Hepatocyte (in vitro differentiated cells): ENCODE measurements at regions not wholly inside any gene's neighbourhood (a gene's known extent, or its start where the extent isn't known, plus 50 kb on each side); places are given as distances from the start of the nearest gene placed in this dataset.

Source experiments
- DNase-seq: peaks from one replicate; pipeline ENCODE4 v3.0.0-alpha.2; 2016; ENCODE audit warnings: low spot score
- H2AFZ ChIP-seq: fragments of 200-600 bp; sonication (generic); 2 replicates; pipeline ENCODE4 v1.6.0; 2016; ENCODE audit warnings: antibody characterized with exemption, mild to moderate bottlenecking
- H3K27ac ChIP-seq: fragments of 200-600 bp; sonication (generic); 2 replicates; pipeline ENCODE4 v1.5.1; 2016; ENCODE audit warnings: mild to moderate bottlenecking
- H3K27me3 ChIP-seq: fragments of 200-600 bp; sonication (generic); 2 replicates; pipeline ENCODE4 v1.6.1; 2016
- H3K36me3 ChIP-seq: fragments of 200-600 bp; sonication (generic); replicated peaks from 2 replicates; pipeline ENCODE4 v1.5.1; 2016; ENCODE audit warnings: low read depth; ENCODE audit not compliant: insufficient read depth
- H3K4me1 ChIP-seq: fragments of 200-600 bp; sonication (generic); 2 replicates; pipeline ENCODE4 v1.5.1; 2016; ENCODE audit warnings: mild to moderate bottlenecking, moderate library complexity; ENCODE audit not compliant: insufficient read depth
- H3K4me2 ChIP-seq: fragments of 200-600 bp; sonication (generic); 2 replicates; pipeline ENCODE4 v1.6.0; 2016
- H3K4me3 ChIP-seq: fragments of 200-600 bp; sonication (generic); 2 replicates; pipeline ENCODE4 v1.5.1; 2016; ENCODE audit warnings: mild to moderate bottlenecking
- H3K79me2 ChIP-seq: fragments of 200-600 bp; sonication (generic); 2 replicates; pipeline ENCODE4 v1.6.0; 2017; ENCODE audit warnings: mild to moderate bottlenecking
- H3K9me2 ChIP-seq: fragments of 200-600 bp; sonication (generic); replicated peaks from 2 replicates; pipeline ENCODE4 v1.6.0; 2017; ENCODE audit warnings: mild to moderate bottlenecking; ENCODE audit not compliant: insufficient read depth
- H3K9me3 ChIP-seq: fragments of 200-600 bp; sonication (generic); 2 replicates; pipeline ENCODE4 v1.5.1; 2016; ENCODE audit warnings: low read depth, mild to moderate bottlenecking
- H4K20me1 ChIP-seq: fragments of 200-600 bp; sonication (generic); 2 replicates; pipeline ENCODE4 v1.6.0; 2016; ENCODE audit warnings: mild to moderate bottlenecking; ENCODE audit not compliant: insufficient read depth, poor library complexity, severe bottlenecking
- EZH2 ChIP-seq: fragments of 200-600 bp; sonication (generic); IDR thresholded peaks from 2 replicates; pipeline ENCODE4 v1.6.1; 2016; ENCODE audit warnings: antibody characterized with exemption, mild to moderate bottlenecking, borderline replicate concordance
- EZH2phosphoT487 ChIP-seq: fragments of 200-600 bp; sonication (generic); IDR thresholded peaks from one replicate; pipeline ENCODE4 v1.6.1; 2018; ENCODE audit warnings: antibody characterized with exemption, mild to moderate bottlenecking, low read depth, moderate library complexity; ENCODE audit not compliant: unreplicated experiment, severe bottlenecking
- WGBS: methylation state at CpG from one replicate; pipeline ENCODE4 v1.1.6; 2016; ENCODE audit warnings: low lambda C conversion rate; ENCODE audit errors: missing lambda C conversion rate; 5-methylcytosine and 5-hydroxymethylcytosine counted together
- TF ChIP-seq, protein P1 (sequence below): fragments of 200-600 bp; sonication (generic); IDR thresholded peaks from 2 replicates; pipeline ENCODE4 v1.5.1; 2016; ENCODE audit warnings: antibody characterized with exemption, mild to moderate bottlenecking; ENCODE audit not compliant: poor library complexity

DNA sequence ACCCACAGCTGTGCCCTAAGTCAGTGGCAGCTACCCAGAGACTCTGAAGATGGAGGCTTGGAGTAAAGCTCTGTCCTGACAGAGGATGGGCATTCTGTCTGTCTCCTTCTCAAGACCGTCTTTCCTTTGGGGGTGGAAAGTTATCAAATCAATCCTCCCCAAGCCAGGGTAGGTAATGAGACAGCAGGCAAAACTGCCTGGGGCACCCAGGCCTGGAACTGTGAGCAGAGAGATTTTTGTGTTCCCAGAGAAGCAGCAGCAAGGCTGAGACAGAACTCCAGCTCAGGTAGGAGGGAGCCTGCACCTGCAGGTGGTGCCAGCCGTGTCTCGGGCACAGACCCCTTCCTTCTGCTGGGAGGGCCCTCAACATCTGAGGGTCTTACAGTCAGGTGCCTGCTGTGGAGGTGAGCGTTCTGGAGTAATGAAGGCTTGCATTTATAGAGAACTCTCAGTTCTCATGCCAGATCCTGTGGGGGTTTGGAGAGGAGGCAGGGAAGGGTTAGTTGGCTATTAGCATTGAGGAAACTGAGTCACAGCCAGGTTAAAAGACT is 95.6 kb downstream of the RIPK4 start:
- H4K20me1 ChIP-seq: no peaks in the 10 kb centered on the region
- TF ChIP-seq, protein P1, sequence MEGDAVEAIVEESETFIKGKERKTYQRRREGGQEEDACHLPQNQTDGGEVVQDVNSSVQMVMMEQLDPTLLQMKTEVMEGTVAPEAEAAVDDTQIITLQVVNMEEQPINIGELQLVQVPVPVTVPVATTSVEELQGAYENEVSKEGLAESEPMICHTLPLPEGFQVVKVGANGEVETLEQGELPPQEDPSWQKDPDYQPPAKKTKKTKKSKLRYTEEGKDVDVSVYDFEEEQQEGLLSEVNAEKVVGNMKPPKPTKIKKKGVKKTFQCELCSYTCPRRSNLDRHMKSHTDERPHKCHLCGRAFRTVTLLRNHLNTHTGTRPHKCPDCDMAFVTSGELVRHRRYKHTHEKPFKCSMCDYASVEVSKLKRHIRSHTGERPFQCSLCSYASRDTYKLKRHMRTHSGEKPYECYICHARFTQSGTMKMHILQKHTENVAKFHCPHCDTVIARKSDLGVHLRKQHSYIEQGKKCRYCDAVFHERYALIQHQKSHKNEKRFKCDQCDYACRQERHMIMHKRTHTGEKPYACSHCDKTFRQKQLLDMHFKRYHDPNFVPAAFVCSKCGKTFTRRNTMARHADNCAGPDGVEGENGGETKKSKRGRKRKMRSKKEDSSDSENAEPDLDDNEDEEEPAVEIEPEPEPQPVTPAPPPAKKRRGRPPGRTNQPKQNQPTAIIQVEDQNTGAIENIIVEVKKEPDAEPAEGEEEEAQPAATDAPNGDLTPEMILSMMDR: no peak
- TF ChIP-seq EZH2 (no peak), EZH2phosphoT487 (no peak)
- H3K4me1 ChIP-seq: no peaks in the 10 kb centered on the region
- no peak for DNase-seq
- H3K27ac ChIP-seq: no peak overlapping the region
- H3K4me2 ChIP-seq: no peak overlapping the region
- H3K9me2 ChIP-seq: no peaks in the 10 kb centered on the region
- WGBS: 82% methylated on average over 4 of the region's 4 CpGs
- H3K27me3 ChIP-seq: no peaks in the 10 kb centered on the region
- no peaks in the 10 kb centered on the region for H3K36me3 ChIP-seq
- H3K79me2 ChIP-seq: no peaks in the 10 kb centered on the region
- no peak overlapping the region for H2AFZ ChIP-seq
- H3K9me3 ChIP-seq: no peaks in the 10 kb centered on the region
- no peak overlapping the region for H3K4me3 ChIP-seq

GRCh38 chr21:41670056-41670805 is 96.6 kb downstream of the RIPK4 start:
- TF ChIP-seq EZH2: no peak
- Histone ChIP-seq H3K4me2 (no peak overlapping the region), H2AFZ (no peak overlapping the region)

DNA sequence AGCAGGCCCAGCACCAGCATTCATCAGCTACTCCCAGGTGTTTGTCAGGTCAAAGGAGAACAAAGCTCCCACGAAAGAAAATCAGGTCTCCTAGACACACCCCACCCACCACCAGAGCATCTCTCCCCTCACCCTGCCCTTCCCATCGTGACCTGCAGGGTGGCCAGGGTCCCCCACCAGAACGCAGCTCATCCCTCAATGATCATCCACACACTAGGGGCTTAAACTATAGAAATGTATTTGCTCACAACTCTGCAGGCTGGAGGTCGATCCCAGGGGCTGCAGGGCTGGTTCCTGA is 97.4 kb downstream of the RIPK4 start:
- Histone ChIP-seq H3K79me2 (no peaks in the 10 kb centered on the region), H3K27ac (no peak overlapping the region), H3K36me3 (no peaks in the 10 kb centered on the region), H3K9me2 (no peaks in the 10 kb centered on the region), H3K4me2 (no peak overlapping the region), H3K27me3 (no peaks in the 10 kb centered on the region), H3K4me3 (no peak overlapping the region), H2AFZ (no peak overlapping the region), H4K20me1 (no peaks in the 10 kb centered on the region), H3K9me3 (no peaks in the 10 kb centered on the region), H3K4me1 (peaks cover 11% of the 10 kb centered on the region)
- DNase-seq: no peak
- TF ChIP-seq, protein P1: no peak
- TF ChIP-seq EZH2phosphoT487: no peak
- no peak for TF ChIP-seq EZH2
- 79% methylated on average over 4 of the region's 4 CpGs for WGBS

More at GRCh38 chr21:41670056-41670805, 96.6 kb downstream of the RIPK4 start:
- H3K9me2 ChIP-seq: no peaks in the 10 kb centered on the region
- H3K79me2 ChIP-seq: no peaks in the 10 kb centered on the region
- H3K36me3 ChIP-seq: no peaks in the 10 kb centered on the region
- H3K4me3 ChIP-seq: no peak overlapping the region
- no peaks in the 10 kb centered on the region for H3K27me3 ChIP-seq
- WGBS: 93% methylated on average over 28 of the region's 28 CpGs
- peaks cover 3% of the 10 kb centered on the region for H3K4me1 ChIP-seq
- no peak overlapping the region for H3K27ac ChIP-seq
- no peaks in the 10 kb centered on the region for H4K20me1 ChIP-seq
- no peaks in the 10 kb centered on the region for H3K9me3 ChIP-seq
- no peak for DNase-seq

DNA sequence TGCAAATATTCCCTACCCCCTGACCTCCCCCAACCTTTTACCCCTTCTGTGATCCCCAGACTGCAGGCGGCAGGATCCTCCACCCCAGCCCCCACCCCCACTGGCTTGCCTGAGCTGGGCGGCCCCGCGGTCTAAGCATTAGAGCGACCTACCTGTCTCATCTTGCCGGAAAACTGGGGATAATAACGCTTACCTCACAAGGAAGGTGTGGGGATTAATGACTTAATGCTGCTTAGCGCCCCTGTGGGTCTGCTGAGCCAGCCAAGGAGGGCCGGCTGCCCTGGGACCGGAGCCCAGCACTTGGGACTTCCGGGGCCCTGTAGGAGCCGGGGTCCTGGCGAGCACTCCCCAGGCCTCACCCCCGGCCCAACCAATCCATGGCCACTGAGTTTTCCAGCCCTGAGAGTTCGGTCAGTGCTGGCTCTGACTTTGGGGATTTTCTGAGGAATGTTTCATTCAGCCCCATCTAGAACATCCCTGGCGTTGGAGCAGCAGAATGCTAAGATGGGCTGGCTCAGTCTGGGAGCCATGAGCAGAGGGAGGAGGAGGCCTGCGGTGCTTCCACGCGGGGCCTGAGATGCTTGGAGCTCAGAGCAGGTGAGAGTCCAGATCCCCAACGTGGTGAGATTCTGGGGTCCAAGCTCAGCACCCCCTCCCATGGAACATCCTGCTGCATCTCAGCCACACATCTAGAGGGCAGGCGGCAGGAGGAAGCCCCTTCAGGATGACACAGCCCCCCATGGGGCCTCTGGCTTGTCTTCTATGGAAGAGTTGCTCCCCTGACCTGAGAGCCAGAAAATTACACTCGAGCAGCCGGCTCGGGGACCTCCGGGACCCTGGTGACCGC is 97.9 kb downstream of the RIPK4 start:
- Histone ChIP-seq H3K4me2 (no peak overlapping the region), H3K27me3 (no peaks in the 10 kb centered on the region), H3K79me2 (no peaks in the 10 kb centered on the region), H3K9me2 (no peaks in the 10 kb centered on the region), H4K20me1 (no peaks in the 10 kb centered on the region), H2AFZ (no peak overlapping the region), H3K9me3 (no peaks in the 10 kb centered on the region), H3K36me3 (no peaks in the 10 kb centered on the region), H3K27ac (no peak overlapping the region), H3K4me3 (no peak overlapping the region), H3K4me1 (peaks cover 15% of the 10 kb centered on the region)
- no peak for DNase-seq
- TF ChIP-seq, protein P1: no peak
- TF ChIP-seq EZH2phosphoT487: no peak
- TF ChIP-seq EZH2: no peak
- WGBS: 93% methylated on average over 26 of the region's 26 CpGs
